ENCODE measurements at regions not wholly inside any gene's neighbourhood (a gene's known extent, or its start where the extent isn't known, plus 50 kb on each side); places are given as distances from the start of the nearest gene placed in this dataset.
A peak's percentile ranks its signal among the peaks of the same experiment; 100 is the strongest.

- in situ Hi-C loops (cut with HindIII; ENCODE audit: low pct_unique_long_range_greater_than_20kb, low sequenced_read_pairs), result no loop called here
- no peak for DNase-seq (ENCODE audit: low read depth in 1 of 2, low spot score in 1 of 2)
- TF ChIP-seq JUND (IDR thresholded peaks at IDR 0.05; ENCODE audit: low read depth), result no peak
Measured at GRCh38 chr1:116258668-116259419, 114.2 kb upstream of the ATP1A1 start.

GRCh38 chr1:116259663-116260062 lies 113.4 kb upstream of the ATP1A1 start:
- DNase-seq (ENCODE audit: low read depth in 1 of 2, low spot score in 1 of 2), result no peak
- TF ChIP-seq JUND (IDR thresholded peaks at IDR 0.05; ENCODE audit: low read depth), result no peak
- in situ Hi-C loops (cut with HindIII; ENCODE audit: low pct_unique_long_range_greater_than_20kb, low sequenced_read_pairs), result no loop called here

- no peak for DNase-seq (ENCODE audit: low read depth in 1 of 2, low spot score in 1 of 2)
- TF ChIP-seq JUND (IDR thresholded peaks at IDR 0.05; ENCODE audit: low read depth), result no peak
- in situ Hi-C loops (cut with HindIII; ENCODE audit: low pct_unique_long_range_greater_than_20kb, low sequenced_read_pairs), result no loop called here
Measured at GRCh38 chr1:116260115-116260514, 112.9 kb upstream of the ATP1A1 start.

- in situ Hi-C loops (cut with HindIII; ENCODE audit: low pct_unique_long_range_greater_than_20kb, low sequenced_read_pairs), result no loop called here
- no peak for DNase-seq (ENCODE audit: low read depth in 1 of 2, low spot score in 1 of 2)
- no peak for TF ChIP-seq JUND (IDR thresholded peaks at IDR 0.05; ENCODE audit: low read depth)
Measured at GRCh38 chr1:116260621-116261020, 112.4 kb upstream of the ATP1A1 start.

- in situ Hi-C loops (cut with HindIII; ENCODE audit: low pct_unique_long_range_greater_than_20kb, low sequenced_read_pairs), result no loop called here
- no peak for TF ChIP-seq JUND (IDR thresholded peaks at IDR 0.05; ENCODE audit: low read depth)
- DNase-seq (ENCODE audit: low read depth in 1 of 2, low spot score in 1 of 2), result no peak
Measured at GRCh38 chr1:116261227-116261626, 111.8 kb upstream of the ATP1A1 start.

GRCh38 chr1:116262207-116262994 lies 110.6 kb upstream of the ATP1A1 start:
- no peak for DNase-seq (ENCODE audit: low read depth in 1 of 2, low spot score in 1 of 2)
- no peak for TF ChIP-seq JUND (IDR thresholded peaks at IDR 0.05; ENCODE audit: low read depth)
- in situ Hi-C loops (cut with HindIII; ENCODE audit: low pct_unique_long_range_greater_than_20kb, low sequenced_read_pairs), result no loop called here

- TF ChIP-seq JUND (IDR thresholded peaks at IDR 0.05; ENCODE audit: low read depth), result no peak
- DNase-seq (ENCODE audit: low read depth in 1 of 2, low spot score in 1 of 2), result no peak
- in situ Hi-C loops (cut with HindIII; ENCODE audit: low pct_unique_long_range_greater_than_20kb, low sequenced_read_pairs), result no loop called here
Measured at GRCh38 chr1:116262995-116263385, 110.1 kb upstream of the ATP1A1 start.

- in situ Hi-C loops (cut with HindIII; ENCODE audit: low pct_unique_long_range_greater_than_20kb, low sequenced_read_pairs), result no loop called here
- no peak for DNase-seq (ENCODE audit: low read depth in 1 of 2, low spot score in 1 of 2)
- TF ChIP-seq JUND (IDR thresholded peaks at IDR 0.05; ENCODE audit: low read depth), result no peak
Measured at GRCh38 chr1:116265931-116266863, 106.8 kb upstream of the ATP1A1 start.

GRCh38 chr1:116266864-116267212 lies 106.2 kb upstream of the ATP1A1 start:
- in situ Hi-C loops (cut with HindIII; ENCODE audit: low pct_unique_long_range_greater_than_20kb, low sequenced_read_pairs), result no loop called here

GRCh38 chr1:116268211-116268610 lies 104.8 kb upstream of the ATP1A1 start:
- TF ChIP-seq JUND (IDR thresholded peaks at IDR 0.05; ENCODE audit: low read depth), result no peak
- peak; percentile 7 to 76 for DNase-seq (ENCODE audit: low read depth in 1 of 2, low spot score in 1 of 2)
- in situ Hi-C loops (cut with HindIII; ENCODE audit: low pct_unique_long_range_greater_than_20kb, low sequenced_read_pairs), result no loop called here

More at GRCh38 chr1:116266864-116267212, 106.2 kb upstream of the ATP1A1 start:
- DNase-seq (ENCODE audit: low read depth in 1 of 2, low spot score in 1 of 2), result no peak
- no peak for TF ChIP-seq JUND (IDR thresholded peaks at IDR 0.05; ENCODE audit: low read depth)

- DNase-seq (ENCODE audit: low read depth in 1 of 2, low spot score in 1 of 2), result no peak
- no peak for TF ChIP-seq JUND (IDR thresholded peaks at IDR 0.05; ENCODE audit: low read depth)
- in situ Hi-C loops (cut with HindIII; ENCODE audit: low pct_unique_long_range_greater_than_20kb, low sequenced_read_pairs), result no loop called here
Measured at GRCh38 chr1:116270316-116271057, 102.6 kb upstream of the ATP1A1 start.

All from T47D (cell line).